GM12878 (cell line): ENCODE measurements at regions not wholly inside any gene's neighbourhood (a gene's known extent, or its start where the extent isn't known, plus 50 kb on each side); places are given as distances from the start of the nearest gene placed in this dataset.

Experiments used
- CEBPZ ChIP-seq: fragments of 150-350 bp; IDR thresholded peaks from 2 replicates; pipeline ENCODE4 v1.6.1; 2016; ENCODE audit warnings: low read depth, low read length
- CTCF ChIP-seq, 3 experiments: IDR thresholded peaks in 2 of 3; conservative IDR thresholded peaks in 1 of 3; 2 replicates each; pipeline ENCODE4 v1.5.1; 2011; ENCODE audit warnings: low read depth in 3 of 3, low read length in 3 of 3, mild to moderate bottlenecking in 3 of 3, control low read depth in 2 of 3, moderate library complexity in 2 of 3, inconsistent platforms in 1 of 3, mixed read lengths in 1 of 3; ENCODE audit not compliant: control insufficient read depth in 2 of 3, insufficient read depth in 1 of 3; ENCODE audit errors: extremely low read depth in 1 of 3
- EZH2 ChIP-seq: IDR thresholded peaks from 2 replicates; pipeline ENCODE4 v1.6.1; 2012; ENCODE audit warnings: low read depth, mild to moderate bottlenecking, control low read depth, inconsistent platforms, low read length, borderline replicate concordance; ENCODE audit not compliant: control insufficient read depth
- FOXM1 ChIP-seq: IDR thresholded peaks from 2 replicates; pipeline ENCODE4 v1.6.1; 2012; ENCODE audit warnings: low read depth, mild to moderate bottlenecking, inconsistent platforms, low read length, moderate library complexity
- HCFC1 ChIP-seq: fragments of 150-350 bp; IDR thresholded peaks from 2 replicates; pipeline ENCODE4 v1.6.1; 2014; ENCODE audit warnings: low read length
- HDGF ChIP-seq: fragments of 450-650 bp; IDR thresholded peaks from 2 replicates; pipeline ENCODE4 v1.6.1; 2016; ENCODE audit warnings: antibody characterized with exemption
- POLR2AphosphoS2 ChIP-seq: IDR thresholded peaks from 2 replicates; pipeline ENCODE4 v1.6.1; 2011; ENCODE audit warnings: low read depth, mild to moderate bottlenecking, low read length, improper control_type of control experiment, moderate library complexity
- SIX5 ChIP-seq: IDR thresholded peaks from 2 replicates; pipeline ENCODE4 v1.6.1; 2011; ENCODE audit warnings: mild to moderate bottlenecking, low read depth, low read length, moderate library complexity; ENCODE audit not compliant: severe bottlenecking
- SREBF2 ChIP-seq: IDR thresholded peaks from 2 replicates; pipeline ENCODE4 v1.6.1; 2012; ENCODE audit warnings: mild to moderate bottlenecking, low read length

GRCh38 chr2:8564475-8564874 lies 117.4 kb upstream of the ID2 start:
- no peak for TF ChIP-seq EZH2
- no peak for TF ChIP-seq CTCF (IDR thresholded peaks at IDR 0.05 in 2 of 3, conservative IDR thresholded peaks at IDR 0.05 in 1 of 3; ENCODE audit: control insufficient read depth in 2 of 3, extremely low read depth in 1 of 3, insufficient read depth in 1 of 3, low read depth in 3 of 3, low read length in 3 of 3)
- no peak for TF ChIP-seq SREBF2
- TF ChIP-seq HDGF, result no peak
- no peak for TF ChIP-seq SIX5
- no peak for TF ChIP-seq FOXM1
- no peak for TF ChIP-seq CEBPZ
- TF ChIP-seq POLR2AphosphoS2, result no peak
- no peak for TF ChIP-seq HCFC1
